GM23248 (cell line): ENCODE measurements at regions not wholly inside any gene's neighbourhood (a gene's known extent, or its start where the extent isn't known, plus 50 kb on each side); places are given as distances from the start of the nearest gene placed in this dataset.

Experiments
- EZH2 ChIP-seq: fragments of 200-600 bp; sonication (generic); IDR thresholded peaks from 2 replicates; pipeline ENCODE4 v1.6.1; 2018; ENCODE audit warnings: antibody characterized with exemption, mild to moderate bottlenecking; ENCODE audit not compliant: insufficient read depth, poor library complexity, severe bottlenecking
- EZH2phosphoT487 ChIP-seq: fragments of 200-600 bp; sonication (generic); IDR thresholded peaks from 2 replicates; pipeline ENCODE4 v1.6.1; 2018; ENCODE audit warnings: antibody characterized with exemption, moderate library complexity, mild to moderate bottlenecking, low read depth; ENCODE audit not compliant: insufficient read depth

GRCh38 chr2:35378791-35379190 lies 976.8 kb upstream of the CRIM1 start:
- TF ChIP-seq EZH2: no peak
- TF ChIP-seq EZH2phosphoT487: no peak
